Adrenal gland (tissue), 9 donors: ENCODE measurements at regions not wholly inside any gene's neighbourhood (a gene's known extent, or its start where the extent isn't known, plus 50 kb on each side); places are given as distances from the start of the nearest gene placed in this dataset.
"Not testable (repeated sequence)": the region's sequence is repeated elsewhere in the genome, so short reads cannot be mapped to it uniquely, and the experiment has no call there.

Source experiments
- DNase-seq, 7 donors: peaks; one replicate each; pipeline ENCODE4 v3.0.0-alpha.2; 2019 to 2020
- H3K27ac ChIP-seq, 5 donors: fragments of 200-600 bp; sonication (generic) in 4 of 5; 1 replicate in 3 of 5; 2 replicates in 2 of 5; pipeline versions ENCODE4 v1.5.1 to v1.8.0; 2016 to 2020; ENCODE audit warnings: mild to moderate bottlenecking in 1 of 5
- H3K27me3 ChIP-seq: fragments of 200-600 bp; 2 replicates; pipeline ENCODE4 v1.8.0; 2021
- H3K36me3 ChIP-seq, 2 donors: fragments of 200-600 bp; replicated peaks in 1 of 2; 1 replicate in 1 of 2; 2 replicates in 1 of 2; pipeline versions ENCODE4 v1.5.1 to v1.8.0; 2018 to 2022
- H3K4me1 ChIP-seq, 2 donors: fragments of 200-600 bp; replicated peaks in 1 of 2; 1 replicate in 1 of 2; 2 replicates in 1 of 2; pipeline versions ENCODE4 v1.5.1 to v1.8.0; 2018 to 2021
- H3K4me3 ChIP-seq, 4 donors: fragments of 200-600 bp; sonication (generic) in 3 of 4; one replicate each; pipeline ENCODE4 v1.5.1; 2016 to 2018
- H3K9me3 ChIP-seq, 3 donors: fragments of 200-600 bp; sonication (generic) in 1 of 3; replicated peaks in 1 of 3; 1 replicate in 2 of 3; 2 replicates in 1 of 3; pipeline versions ENCODE4 v1.5.1 to v1.8.0; 2016 to 2021
- POLR2A ChIP-seq, 2 donors: fragments of 450-650 bp; IDR thresholded peaks; one replicate each; pipeline ENCODE4 v1.6.1; 2017; ENCODE audit warnings: antibody characterized with exemption in 2 of 2, mild to moderate bottlenecking in 2 of 2, moderate library complexity in 1 of 2
- WGBS, 4 donors: extraction: QIAGEN DNeasy Blood & Tissue Kit in 2 of 4; methylation state at CpG; one replicate each; pipeline versions ENCODE4 v1.1.5 to v1.1.7; 2013 to 2017; 5-methylcytosine and 5-hydroxymethylcytosine counted together
- intact Hi-C, 2 donors: fragments of 100-400 bp; cut with DNase I; formaldehyde crosslinking; loops; one replicate each; pipeline versions ENCODE4 v1.14.1 to v1.15.0; 2022 to 2023
- TF ChIP-seq, protein P1 (sequence below), 6 experiments: fragments of 450-650 bp in 4 of 6; fragments of 200-600 bp in 2 of 6; sonication (generic) in 1 of 6; IDR thresholded peaks; 1 replicate in 5 of 6; 2 replicates in 1 of 6; pipeline versions ENCODE4 v1.5.1 to v1.8.0; 2016 to 2021; ENCODE audit warnings: antibody characterized with exemption in 6 of 6, mild to moderate bottlenecking in 2 of 6, moderate library complexity in 1 of 6
- donor health status: healthy with polysubstance abuse.
- donor health status: Bipolar disorder and iron deficiency.
- donor health status: DM: yes; HTN: yes; CAD: no.
- donor health status: DM: no; HTN: no; CAD: no.
- donor health status: DM: no; HTN: no; CAD: no.

- DNase-seq: no peak
- Histone ChIP-seq H3K27ac (no peak overlapping the region), H3K27me3 (no peaks in the 10 kb centered on the region), H3K4me1 (no peaks in the 10 kb centered on the region), H3K9me3 (no peaks in the 10 kb centered on the region), H3K36me3 (no peaks in the 10 kb centered on the region), H3K4me3 (no peak overlapping the region)
- WGBS, 4 donors: 69 to 93% (median 81%) methylated on average over 4 of the region's 4 CpGs
- intact Hi-C loops: no loop called here
- TF ChIP-seq, protein P1, sequence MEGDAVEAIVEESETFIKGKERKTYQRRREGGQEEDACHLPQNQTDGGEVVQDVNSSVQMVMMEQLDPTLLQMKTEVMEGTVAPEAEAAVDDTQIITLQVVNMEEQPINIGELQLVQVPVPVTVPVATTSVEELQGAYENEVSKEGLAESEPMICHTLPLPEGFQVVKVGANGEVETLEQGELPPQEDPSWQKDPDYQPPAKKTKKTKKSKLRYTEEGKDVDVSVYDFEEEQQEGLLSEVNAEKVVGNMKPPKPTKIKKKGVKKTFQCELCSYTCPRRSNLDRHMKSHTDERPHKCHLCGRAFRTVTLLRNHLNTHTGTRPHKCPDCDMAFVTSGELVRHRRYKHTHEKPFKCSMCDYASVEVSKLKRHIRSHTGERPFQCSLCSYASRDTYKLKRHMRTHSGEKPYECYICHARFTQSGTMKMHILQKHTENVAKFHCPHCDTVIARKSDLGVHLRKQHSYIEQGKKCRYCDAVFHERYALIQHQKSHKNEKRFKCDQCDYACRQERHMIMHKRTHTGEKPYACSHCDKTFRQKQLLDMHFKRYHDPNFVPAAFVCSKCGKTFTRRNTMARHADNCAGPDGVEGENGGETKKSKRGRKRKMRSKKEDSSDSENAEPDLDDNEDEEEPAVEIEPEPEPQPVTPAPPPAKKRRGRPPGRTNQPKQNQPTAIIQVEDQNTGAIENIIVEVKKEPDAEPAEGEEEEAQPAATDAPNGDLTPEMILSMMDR (IDR thresholded peaks at IDR 0.05): no peak
- no peak for TF ChIP-seq POLR2A (IDR thresholded peaks at IDR 0.05)
Observed at GRCh38 chr4:66465111-66465510, 794.8 kb upstream of the EPHA5 start.

DNA sequence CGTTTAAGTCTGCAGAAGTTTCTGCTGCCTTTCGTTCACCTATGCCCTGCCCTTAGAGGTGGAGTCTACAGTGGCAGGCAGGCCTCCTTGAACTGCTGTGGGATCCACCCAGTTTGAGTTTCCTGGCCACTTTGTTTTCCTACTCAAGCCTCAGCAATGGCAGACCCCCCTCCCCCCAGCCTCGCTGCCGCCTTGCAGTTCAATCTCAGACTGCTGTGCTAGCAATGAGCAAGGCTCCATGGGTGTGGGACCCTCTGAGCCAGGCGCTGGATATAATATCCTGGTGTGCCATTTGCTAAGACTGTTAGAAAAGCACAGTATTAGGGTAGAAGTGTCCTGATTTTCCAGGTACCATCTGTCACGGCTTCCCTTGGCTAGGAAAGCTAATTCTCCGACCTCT is 792.6 kb upstream of the EPHA5 start:
- H3K9me3 ChIP-seq, DNase-seq, H3K4me3 ChIP-seq, H3K27me3 ChIP-seq, H3K4me1 ChIP-seq, H3K36me3 ChIP-seq, intact Hi-C loops, H3K27ac ChIP-seq: not testable (repeated sequence)
- 61 to 86% (median 75%) methylated on average over 7 of the region's 7 CpGs for WGBS, 4 donors

GRCh38 chr4:66451741-66452140 is 781.5 kb upstream of the EPHA5 start:
- no peaks in the 10 kb centered on the region for H3K36me3 ChIP-seq
- H3K27ac ChIP-seq: no peak overlapping the region
- H3K4me3 ChIP-seq: no peak overlapping the region
- no peaks in the 10 kb centered on the region for H3K27me3 ChIP-seq
- no peak for DNase-seq
- H3K9me3 ChIP-seq: no peaks in the 10 kb centered on the region
- intact Hi-C loops: no loop called here
- H3K4me1 ChIP-seq: no peaks in the 10 kb centered on the region
- no peak for TF ChIP-seq POLR2A (IDR thresholded peaks at IDR 0.05)
- TF ChIP-seq, protein P1 (IDR thresholded peaks at IDR 0.05): no peak

- Histone ChIP-seq H3K27me3 (no peaks in the 10 kb centered on the region), H3K4me3 (no peak overlapping the region), H3K4me1 (no peaks in the 10 kb centered on the region), H3K9me3 (no peaks in the 10 kb centered on the region), H3K36me3 (no peaks in the 10 kb centered on the region), H3K27ac (no peak overlapping the region)
- intact Hi-C loops: no loop called here
- no peak for TF ChIP-seq POLR2A (IDR thresholded peaks at IDR 0.05)
- TF ChIP-seq, protein P1 (IDR thresholded peaks at IDR 0.05): no peak
- 71 to 85% (median 76%) methylated on average over 3 of the region's 3 CpGs for WGBS, 4 donors
- no peak for DNase-seq
Observed at GRCh38 chr4:66443008-66443407, 772.7 kb upstream of the EPHA5 start.

DNA sequence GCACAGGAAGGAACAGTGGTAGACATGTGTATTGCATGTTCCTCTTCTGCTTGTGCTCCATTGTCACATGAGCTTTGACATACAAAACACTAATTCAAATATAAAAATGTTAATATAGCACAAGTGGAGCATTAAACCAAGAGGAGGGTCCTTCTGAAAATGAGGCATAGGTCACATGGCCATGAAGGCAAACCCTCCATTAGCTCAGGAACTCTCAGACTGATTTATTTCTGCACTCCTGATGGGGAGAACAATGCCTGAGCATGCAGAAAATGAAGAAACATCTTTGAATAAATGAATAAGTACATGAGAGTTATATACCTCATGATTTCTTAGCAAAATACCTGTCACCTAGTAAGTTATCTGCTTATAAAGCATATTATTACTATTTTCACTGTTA is 769.2 kb upstream of the EPHA5 start:
- no peak for TF ChIP-seq POLR2A (IDR thresholded peaks at IDR 0.05)
- TF ChIP-seq, protein P1 (IDR thresholded peaks at IDR 0.05): no peak
- no peaks in the 10 kb centered on the region for H3K36me3 ChIP-seq
- H3K4me1 ChIP-seq: no peaks in the 10 kb centered on the region

More for the DNA sequence above, 769.2 kb upstream of the EPHA5 start:
- Histone ChIP-seq H3K27ac (no peak overlapping the region), H3K9me3 (no peaks in the 10 kb centered on the region), H3K27me3 (no peaks in the 10 kb centered on the region), H3K4me3 (no peak overlapping the region)
- intact Hi-C loops: no loop called here
- no peak for DNase-seq
